GM23338 (cell line): ENCODE measurements at regions not wholly inside any gene's neighbourhood (a gene's known extent, or its start where the extent isn't known, plus 50 kb on each side); places are given as distances from the start of the nearest gene placed in this dataset.

Experiments used
- ATAC-seq: fragments of 200-7000 bp; cut with Tn5 transposase; 3 replicates; pipeline ENCODE4 v1.9.1; 2020
- DNase-seq: peaks from one replicate; pipeline ENCODE4 v3.0.0-alpha.2; 2015; ENCODE audit warnings: low spot score
- H2AFZ ChIP-seq: fragments of 200-600 bp; sonication (generic); 2 replicates; pipeline ENCODE4 v1.8.0; 2016; ENCODE audit warnings: antibody characterized with exemption, mild to moderate bottlenecking, moderate library complexity
- H3F3A ChIP-seq: fragments of 200-600 bp; sonication (generic); replicated peaks from 2 replicates; pipeline ENCODE4 v1.8.0; 2017; ENCODE audit warnings: antibody characterized with exemption, mixed run types, low read depth
- H3K27ac ChIP-seq: fragments of 200-600 bp; sonication (generic); 2 replicates; pipeline ENCODE4 v1.6.1; 2016; ENCODE audit warnings: low read depth
- H3K27me3 ChIP-seq: fragments of 200-600 bp; sonication (generic); 2 replicates; pipeline ENCODE4 v1.8.0; 2016; ENCODE audit warnings: mild to moderate bottlenecking, mixed run types, moderate library complexity; ENCODE audit not compliant: insufficient read depth
- H3K36me3 ChIP-seq: fragments of 200-600 bp; sonication (generic); 2 replicates; pipeline ENCODE4 v1.8.0; 2016; ENCODE audit warnings: mild to moderate bottlenecking; ENCODE audit not compliant: insufficient read depth
- H3K4me1 ChIP-seq: fragments of 200-600 bp; sonication (generic); 2 replicates; pipeline ENCODE4 v1.8.0; 2016; ENCODE audit warnings: mild to moderate bottlenecking, moderate library complexity; ENCODE audit not compliant: insufficient read depth
- H3K4me2 ChIP-seq: fragments of 200-600 bp; sonication (generic); 2 replicates; pipeline ENCODE4 v1.7.1; 2017; ENCODE audit warnings: mixed run types
- H3K4me3 ChIP-seq: fragments of 200-600 bp; sonication (generic); 2 replicates; pipeline ENCODE4 v1.6.1; 2016; ENCODE audit warnings: mixed run types
- H3K79me2 ChIP-seq: fragments of 200-600 bp; sonication (generic); replicated peaks from 2 replicates; pipeline ENCODE4 v1.8.0; 2017; ENCODE audit warnings: mild to moderate bottlenecking; ENCODE audit not compliant: insufficient read depth
- H3K9me2 ChIP-seq: fragments of 200-600 bp; sonication (generic); 2 replicates; pipeline ENCODE4 v1.8.0; 2017; ENCODE audit not compliant: insufficient read depth
- H4K20me1 ChIP-seq: fragments of 200-600 bp; sonication (generic); replicated peaks from 2 replicates; pipeline ENCODE4 v1.8.0; 2017; ENCODE audit warnings: mild to moderate bottlenecking; ENCODE audit not compliant: insufficient read depth
- H3K27ac Mint-ChIP-seq: 2 replicates; pipeline ENCODE4 v1.8.0; 2020; ENCODE audit warnings: inconsistent platforms, mild to moderate bottlenecking, moderate library complexity, mixed read lengths
- H3K27me3 Mint-ChIP-seq: 3 replicates; pipeline ENCODE4 v1.8.0; 2022; ENCODE audit warnings: low read depth, mild to moderate bottlenecking, moderate library complexity, mixed read lengths, inconsistent platforms; ENCODE audit not compliant: insufficient read depth, poor library complexity
- H3K36me3 Mint-ChIP-seq: 3 replicates; pipeline ENCODE4 v1.8.0; 2021; ENCODE audit warnings: low read depth, mild to moderate bottlenecking, inconsistent platforms, moderate library complexity, mixed read lengths
- H3K4me1 Mint-ChIP-seq: 3 replicates; pipeline ENCODE4 v1.8.0; 2020; ENCODE audit warnings: mild to moderate bottlenecking, inconsistent platforms, mixed read lengths
- H3K4me3 Mint-ChIP-seq: 3 replicates; pipeline ENCODE4 v1.8.0; 2021; ENCODE audit warnings: moderate library complexity, mild to moderate bottlenecking, inconsistent platforms, mixed read lengths
- H3K9me3 Mint-ChIP-seq: 3 replicates; pipeline ENCODE4 v1.8.0; 2020; ENCODE audit warnings: moderate library complexity, mild to moderate bottlenecking, inconsistent platforms, mixed read lengths
- CTCF ChIP-seq, 2 experiments: fragments of 200-600 bp in 1 of 2; sonication (generic) in 1 of 2; conservative IDR thresholded peaks; 2 replicates each; pipeline versions ENCODE4 v1.5.1 to v1.6.1; 2016 to 2017; ENCODE audit warnings: antibody characterized with exemption in 2 of 2, low read depth in 2 of 2, mild to moderate bottlenecking in 2 of 2, moderate library complexity in 1 of 2
- ETS1 ChIP-seq: IDR thresholded peaks from 2 replicates; pipeline ENCODE4 v1.6.1; 2016; ENCODE audit warnings: antibody characterized with exemption
- JUNB ChIP-seq: IDR thresholded peaks from one replicate; pipeline ENCODE4 v1.6.1; 2016; ENCODE audit warnings: antibody characterized with exemption; ENCODE audit not compliant: unreplicated experiment
- NANOG ChIP-seq: IDR thresholded peaks from 2 replicates; pipeline ENCODE4 v1.6.1; 2016; ENCODE audit warnings: antibody characterized with exemption, borderline replicate concordance
- POLR2AphosphoS5 ChIP-seq: IDR thresholded peaks from 2 replicates; pipeline ENCODE4 v1.6.1; 2016; ENCODE audit warnings: antibody characterized with exemption, low read depth
- STAT1 ChIP-seq: IDR thresholded peaks from one replicate; pipeline ENCODE4 v1.6.1; 2016; ENCODE audit warnings: antibody characterized with exemption; ENCODE audit not compliant: unreplicated experiment
- ZNF114 ChIP-seq: fragments of 250-450 bp; sonication (Bioruptor Pico); IDR thresholded peaks from 2 replicates; pipeline ENCODE4 v1.5.0; 2020; ENCODE audit warnings: mild to moderate bottlenecking, moderate library complexity
- ZNF331 ChIP-seq: fragments of 250-450 bp; sonication (Bioruptor Pico); IDR thresholded peaks from 2 replicates; pipeline ENCODE4 v1.5.0; 2020; ENCODE audit warnings: low read depth, mild to moderate bottlenecking, moderate library complexity
- ZNF462 ChIP-seq: fragments of 250-450 bp; sonication (Bioruptor Pico); IDR thresholded peaks from 2 replicates; pipeline ENCODE4 v1.5.0; 2020; ENCODE audit warnings: mild to moderate bottlenecking, moderate library complexity

DNA sequence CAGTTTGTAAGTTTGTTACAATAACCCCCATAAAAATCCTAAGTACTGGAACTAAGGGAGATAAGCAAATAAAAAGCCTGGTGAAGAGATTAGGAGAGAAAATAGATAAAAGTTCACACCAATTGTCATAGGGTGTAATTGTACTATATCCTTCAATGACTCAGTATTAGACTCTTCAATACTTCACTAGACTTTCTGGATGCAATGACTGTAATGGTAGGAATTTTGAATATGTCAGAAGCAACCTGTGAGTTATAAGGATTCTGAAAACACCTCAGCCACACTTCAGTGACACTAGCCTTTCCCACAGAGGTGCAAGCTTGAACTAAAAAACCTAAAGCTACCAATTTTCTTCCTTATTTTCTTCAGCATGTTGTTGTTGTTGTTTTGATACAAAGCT lies 147.9 kb downstream of the PTGER3 start:
- H3K4me3 Mint-ChIP-seq: no peak overlapping the region
- no peaks in the 10 kb centered on the region for H3K36me3 ChIP-seq

DNA sequence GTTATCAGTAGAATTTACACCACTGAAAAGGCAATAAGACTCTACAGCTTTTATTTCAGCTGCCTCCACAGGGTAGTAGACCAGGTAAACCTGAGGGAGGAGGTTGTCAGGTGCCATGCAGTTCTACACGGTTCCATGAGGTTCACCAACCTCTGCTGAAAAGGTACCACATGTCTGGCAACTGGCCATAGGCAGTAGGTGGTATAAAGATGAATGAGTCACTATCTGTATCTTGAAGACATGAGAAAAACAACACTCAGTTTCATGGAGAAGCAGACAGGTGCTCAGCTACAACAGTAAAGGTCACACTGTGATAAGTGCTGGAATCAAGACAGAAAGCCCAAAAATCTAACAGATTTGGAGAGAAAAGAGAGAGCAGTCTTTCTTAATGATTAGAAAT lies 145.4 kb downstream of the PTGER3 start:
- H3K4me1 ChIP-seq: 0 out of 2 replicates have a peak, but pooled peaks cover 5% of the 10 kb centered on the region
- no peaks in the 10 kb centered on the region for H3K36me3 ChIP-seq
- Mint-ChIP-seq H3K27ac (no peak overlapping the region), H3K9me3 (no peaks in the 10 kb centered on the region), H3K36me3 (no peaks in the 10 kb centered on the region), H3K4me3 (no peak overlapping the region), H3K4me1 (peaks cover 8% of the 10 kb centered on the region; the same call in 2 of the 3 replicates), H3K27me3 (peaks cover 4% of the 10 kb centered on the region)
- H3K9me2 ChIP-seq: peaks cover 8% of the 10 kb centered on the region; the same call in 1 of the 2 replicates
- H3K79me2 ChIP-seq: no peaks in the 10 kb centered on the region
- no peak for ATAC-seq
- no peak for DNase-seq
- no peak overlapping the region for H2AFZ ChIP-seq
- H3K27me3 ChIP-seq: no peaks in the 10 kb centered on the region
- H4K20me1 ChIP-seq: no peaks in the 10 kb centered on the region
- H3K27ac ChIP-seq: no peak overlapping the region
- H3F3A ChIP-seq: no peaks in the 10 kb centered on the region
- no peak overlapping the region for H3K4me2 ChIP-seq
- no peak overlapping the region for H3K4me3 ChIP-seq
- TF ChIP-seq ZNF331 (no peak), JUNB (no peak), ZNF462 (CRISPR knock-in tag) (no peak)

More for the DNA sequence above, 147.9 kb downstream of the PTGER3 start:
- TF ChIP-seq NANOG (no peak), POLR2AphosphoS5 (no peak), CTCF (conservative IDR thresholded peaks at IDR 0.05; ENCODE audit: low read depth in 2 of 2) (no peak), ZNF114 (CRISPR knock-in tag) (no peak), STAT1 (no peak), ETS1 (no peak)
- Histone ChIP-seq H2AFZ (no peak overlapping the region), H3K27me3 (no peaks in the 10 kb centered on the region), H3K79me2 (no peaks in the 10 kb centered on the region), H3K4me2 (no peak overlapping the region), H3K27ac (no peak overlapping the region), H4K20me1 (no peaks in the 10 kb centered on the region), H3K4me3 (no peak overlapping the region), H3K9me2 (peaks cover 7% of the 10 kb centered on the region; the same call in 1 of the 2 replicates), H3K4me1 (0 out of 2 replicates have a peak, but pooled peaks cover 5% of the 10 kb centered on the region), H3F3A (no peaks in the 10 kb centered on the region)
- Mint-ChIP-seq H3K4me1 (peaks cover 14% of the 10 kb centered on the region), H3K27ac (peak overlapping the region; percentile 38; the same call in 1 of the 2 replicates), H3K36me3 (no peaks in the 10 kb centered on the region), H3K27me3 (peaks cover 4% of the 10 kb centered on the region), H3K9me3 (no peaks in the 10 kb centered on the region)
- no peak for DNase-seq
- ATAC-seq: no peak
